Fibroblast of skin of scalp (primary cell): ENCODE measurements at regions not wholly inside any gene's neighbourhood (a gene's known extent, or its start where the extent isn't known, plus 50 kb on each side); places are given as distances from the start of the nearest gene placed in this dataset.
A peak's percentile ranks its signal among the peaks of the same experiment; 100 is the strongest.

Experiments used
- DNase-seq: peaks from one replicate; pipeline ENCODE4 v3.0.0-alpha.2; 2013

DNA sequence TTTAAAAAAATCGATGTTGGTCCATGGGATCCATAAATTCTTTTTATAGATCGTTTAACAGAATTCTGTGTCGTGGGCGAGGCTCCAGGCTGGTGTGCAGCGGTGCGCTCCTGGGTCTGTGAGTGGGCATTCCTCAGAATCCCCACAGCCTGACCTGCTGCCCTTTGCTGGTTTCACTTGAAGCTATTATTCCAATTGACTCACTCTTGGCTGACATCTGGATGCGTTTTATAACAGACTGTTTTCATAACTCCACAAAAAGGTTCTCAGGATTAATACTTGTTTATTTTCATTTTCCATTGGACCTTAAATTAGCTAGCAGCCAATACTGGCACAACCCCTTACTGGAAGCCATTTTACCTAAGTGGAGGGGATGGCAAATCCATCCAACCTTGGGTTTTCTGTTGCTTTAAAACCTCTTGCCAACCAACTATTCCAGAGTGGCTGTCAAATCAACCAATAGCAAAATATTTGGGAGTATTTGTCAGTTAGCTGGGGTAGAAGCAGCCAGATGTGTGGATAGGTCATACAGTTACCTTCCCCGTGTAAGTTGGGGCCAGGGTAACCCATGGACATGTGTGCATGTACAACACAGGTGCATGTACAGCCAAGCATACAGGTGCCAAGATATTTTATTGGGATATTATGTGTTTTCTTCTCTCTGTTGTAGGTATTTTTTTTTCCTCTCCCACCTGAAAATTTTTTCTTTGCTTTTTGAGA, 160.7 kb upstream of the ZNF32 start:
- peak; percentile 91 for DNase-seq

GRCh38 chr10:43808136-43808535, 159.5 kb upstream of the ZNF32 start:
- peak; percentile 44 for DNase-seq

GRCh38 chr10:43806831-43807640, 158.4 kb upstream of the ZNF32 start:
- peak; percentile 62 for DNase-seq

DNA sequence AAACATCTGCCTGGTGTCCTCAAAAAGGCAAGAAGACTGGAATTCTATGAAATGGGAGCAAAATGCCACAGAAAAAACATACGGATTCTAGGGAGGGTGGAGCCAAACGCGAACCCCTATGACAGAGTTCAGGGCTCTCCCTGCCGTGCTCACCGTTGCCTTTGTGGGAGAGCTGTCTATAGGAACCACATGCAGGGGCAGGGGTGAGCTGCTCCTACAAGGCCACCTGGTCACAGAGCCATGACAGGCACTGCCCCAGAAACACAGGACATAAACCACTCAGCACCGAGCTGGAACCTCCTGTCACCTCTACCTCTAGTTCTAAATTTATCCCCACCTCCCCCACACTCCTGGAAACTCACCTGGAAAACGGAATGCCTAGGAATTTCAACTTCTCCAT, 155.1 kb upstream of the ZNF32 start:
- no peak for DNase-seq

DNA sequence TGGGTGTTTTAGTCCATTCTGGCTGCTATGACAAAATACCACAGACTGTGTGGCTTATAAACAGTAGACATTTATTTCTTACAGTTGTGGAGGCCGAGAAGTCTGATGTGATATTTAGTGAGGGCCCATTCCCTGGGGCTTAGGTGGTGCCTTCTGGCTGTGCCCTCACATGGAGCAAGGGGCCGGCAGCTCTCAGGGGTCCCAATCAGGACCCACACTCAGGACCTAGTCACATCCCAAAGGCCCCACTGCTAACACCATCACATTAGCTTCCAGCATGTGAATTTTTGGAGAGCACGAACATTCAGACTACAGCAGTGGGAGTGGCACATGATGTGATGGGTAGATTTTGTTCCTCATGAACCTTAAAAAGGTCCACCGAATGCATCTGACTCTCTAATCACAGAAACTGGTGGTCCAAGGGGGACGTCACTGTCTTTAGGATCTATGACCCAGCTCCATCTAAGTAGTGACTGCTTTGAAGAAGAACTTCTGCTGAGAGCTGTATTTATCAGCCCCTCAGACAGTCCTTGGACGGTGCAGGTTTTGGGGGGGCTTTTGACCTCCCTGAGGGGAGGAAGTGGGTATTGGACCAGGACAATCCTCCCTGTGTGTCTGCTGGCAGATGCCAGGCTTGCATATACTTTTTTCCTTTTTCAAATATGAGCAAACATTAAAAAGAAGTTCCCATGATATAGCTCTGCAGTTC, 154.5 kb upstream of the ZNF32 start:
- no peak for DNase-seq

DNA sequence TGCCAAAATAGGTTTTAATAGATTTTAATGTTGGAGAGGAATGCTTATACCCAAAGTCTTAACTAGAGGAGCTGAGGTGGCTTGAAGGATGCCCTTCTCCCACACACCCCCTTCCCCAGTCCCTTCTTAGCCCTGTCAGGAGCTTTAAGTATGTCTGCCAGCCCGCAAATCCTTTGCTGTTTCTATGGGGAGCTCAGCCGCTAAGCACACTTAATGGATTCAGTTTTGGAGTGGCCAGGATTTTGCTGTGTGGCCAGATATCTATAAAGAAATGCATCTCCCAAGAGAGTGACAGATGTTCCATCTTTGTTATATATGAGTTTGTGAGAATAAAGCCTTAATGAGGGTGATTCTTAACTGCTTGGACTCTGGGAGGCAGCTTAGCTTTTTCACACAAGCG, 152.9 kb upstream of the ZNF32 start:
- no peak for DNase-seq

DNA sequence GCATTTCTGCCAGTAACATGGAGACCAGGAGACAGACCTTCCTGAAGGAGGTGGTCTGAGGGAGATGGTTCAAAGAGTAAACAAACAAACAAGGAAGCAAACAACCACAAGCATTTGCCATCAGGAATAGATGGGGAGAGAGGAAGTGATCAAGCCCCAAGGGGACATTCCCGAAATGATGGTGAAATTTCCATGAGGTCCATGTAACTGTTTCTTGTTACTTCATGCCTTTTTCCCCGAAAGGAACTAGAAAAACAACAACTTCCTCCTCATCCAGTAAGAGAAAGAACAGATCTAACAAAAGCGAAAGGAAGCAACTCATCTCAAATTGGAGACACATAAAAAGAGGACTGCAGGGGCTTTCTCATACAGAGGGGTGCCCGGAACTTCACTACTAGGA, 152.5 kb upstream of the ZNF32 start:
- no peak for DNase-seq

DNA sequence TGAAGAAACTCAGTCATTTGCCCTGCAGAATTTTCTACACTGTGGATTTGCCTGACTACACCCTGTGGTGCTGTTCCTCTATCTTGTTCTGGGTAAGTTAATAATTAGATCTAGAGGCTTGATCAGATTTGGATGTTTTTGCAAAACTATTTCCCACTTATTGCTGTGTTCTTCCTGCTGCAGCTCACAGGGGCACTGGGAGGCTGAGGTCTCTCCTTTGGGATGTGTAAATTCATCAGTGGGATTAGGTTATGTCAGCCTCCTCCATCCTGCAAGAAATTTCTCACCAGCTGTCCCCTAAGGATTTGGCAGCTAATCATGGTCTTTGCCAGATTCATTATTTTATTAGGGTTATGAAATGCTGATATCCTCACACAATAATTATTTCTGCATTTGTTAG, 148.1 kb upstream of the ZNF32 start:
- DNase-seq = no peak

GRCh38 chr10:43795639-43796038, 147.0 kb upstream of the ZNF32 start:
- DNase-seq = no peak

DNA sequence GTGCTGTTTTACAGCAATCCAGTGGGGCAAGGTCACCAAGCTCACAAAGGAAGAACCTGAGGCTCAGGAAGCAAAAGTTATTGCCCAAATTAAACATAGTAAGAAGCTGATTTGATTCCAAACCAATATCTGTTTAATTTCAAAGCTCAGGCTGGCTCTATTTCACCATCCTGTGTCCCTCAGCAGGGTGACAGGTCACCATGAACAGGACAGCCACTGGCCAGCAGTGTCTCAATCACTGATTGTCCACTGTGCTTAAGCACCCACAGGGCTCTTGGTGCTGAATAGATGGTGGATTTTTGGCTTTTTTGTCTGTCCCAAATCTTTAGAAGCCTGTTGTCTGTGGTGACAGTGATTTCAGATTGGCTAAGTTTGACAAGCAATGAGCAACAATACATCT, 146.4 kb upstream of the ZNF32 start:
- DNase-seq = no peak

DNA sequence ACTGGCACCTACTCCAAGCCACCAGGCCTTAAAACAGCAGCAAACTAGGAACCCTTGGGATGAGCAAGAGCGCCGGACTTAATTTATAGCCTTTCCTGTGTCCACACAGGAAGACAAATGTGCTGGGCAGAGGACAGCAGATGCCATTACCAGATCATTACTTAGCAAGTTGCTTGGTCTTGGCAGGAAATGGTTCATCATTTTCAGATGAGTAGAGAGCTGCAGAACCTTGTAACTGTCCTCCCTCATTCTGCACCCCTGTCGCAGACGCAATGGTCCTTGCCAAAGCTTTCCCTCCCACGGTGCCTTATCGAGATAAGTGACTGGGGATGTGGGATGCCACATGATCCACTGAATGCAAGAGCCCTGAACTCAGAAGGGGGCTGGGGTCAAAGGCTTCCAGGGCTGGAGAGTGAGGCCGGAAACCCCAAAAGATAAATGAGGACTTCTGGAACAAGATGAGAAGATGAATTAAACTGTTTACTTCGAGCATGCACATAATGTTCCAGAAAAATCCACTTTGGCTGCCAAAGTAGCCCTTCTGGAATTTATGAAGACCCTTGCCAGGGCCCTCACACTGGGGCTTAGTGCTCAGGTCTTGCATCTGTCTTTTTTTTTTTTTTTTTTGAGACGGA, 145.6 kb upstream of the ZNF32 start:
- DNase-seq = no peak

- DNase-seq = peak; percentile 23
These were observed 145.0 kb upstream of the ZNF32 start for GRCh38 chr10:43793704-43794103.

DNA sequence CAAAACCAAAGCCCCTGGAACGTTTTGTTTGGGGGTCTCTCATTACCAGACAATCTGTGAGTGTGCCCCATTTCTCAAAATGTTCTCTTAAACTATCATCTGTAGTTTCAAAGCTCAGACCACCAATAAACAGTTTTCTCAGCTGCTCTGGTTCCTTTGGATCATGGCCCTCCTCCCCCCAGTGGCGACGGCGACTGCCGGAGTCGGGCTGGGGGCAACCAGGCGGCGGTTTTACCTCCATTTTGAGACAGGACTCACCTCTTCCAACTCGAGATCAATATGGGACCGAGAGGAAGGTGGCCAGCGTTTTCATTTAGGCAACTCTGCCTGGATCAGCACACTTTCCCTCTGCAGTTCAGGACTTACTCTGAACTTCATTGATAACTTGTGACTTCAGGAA, 141.5 kb upstream of the ZNF32 start:
- no peak for DNase-seq

GRCh38 chr10:43785252-43785651, 136.6 kb upstream of the ZNF32 start:
- DNase-seq = peak; percentile 21

- DNase-seq = no peak
These were observed 134.1 kb upstream of the ZNF32 start for GRCh38 chr10:43782814-43783213.

DNA sequence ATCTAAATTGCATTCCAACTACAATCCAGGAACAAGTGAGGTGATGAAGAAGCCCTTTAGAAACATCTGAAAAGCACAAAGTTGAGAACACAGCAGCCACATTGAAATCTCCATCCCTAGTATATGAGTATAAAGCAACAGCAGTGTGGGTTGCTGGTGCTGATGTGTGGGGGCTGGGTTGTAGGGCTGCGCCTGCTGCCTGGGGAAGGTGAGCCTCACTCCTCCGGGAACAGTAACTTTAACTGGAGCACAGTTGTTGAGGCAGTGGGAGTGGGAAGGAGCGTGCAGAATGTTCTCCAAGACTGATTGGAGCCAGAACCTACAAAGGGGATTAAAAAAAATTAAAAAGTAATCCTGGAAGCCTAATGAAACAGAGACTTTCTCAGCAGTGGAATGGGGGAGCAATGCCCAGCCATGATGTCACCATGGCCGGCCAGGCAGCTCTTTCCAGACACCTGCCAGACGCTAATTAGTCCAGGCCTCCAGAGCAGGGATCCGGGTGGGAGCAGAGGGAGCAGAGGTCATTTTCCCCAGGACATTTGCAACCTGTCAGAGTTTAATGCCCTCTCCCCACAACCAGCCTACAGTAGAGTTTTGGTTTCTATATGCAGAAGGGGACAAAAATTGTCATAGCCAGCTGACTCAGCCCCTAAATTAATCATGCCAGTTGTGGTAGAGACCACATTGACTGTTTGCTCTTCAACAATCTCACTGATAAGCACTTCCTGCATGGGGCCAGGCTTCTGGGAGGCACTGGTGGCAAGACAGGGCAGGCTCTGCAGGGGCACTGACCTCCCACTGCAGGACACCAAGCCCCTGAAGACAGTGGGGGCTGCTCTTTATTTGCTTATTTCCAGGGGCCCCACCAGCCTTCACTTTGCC, 133.0 kb upstream of the ZNF32 start:
- no peak for DNase-seq

GRCh38 chr10:43778571-43778970, 129.9 kb upstream of the ZNF32 start:
- DNase-seq = no peak

GRCh38 chr10:43775384-43775783, 126.7 kb upstream of the ZNF32 start:
- no peak for DNase-seq

- DNase-seq = no peak
These were observed 125.6 kb upstream of the ZNF32 start for GRCh38 chr10:43774234-43774769.

- no peak for DNase-seq
These were observed 125.1 kb upstream of the ZNF32 start for GRCh38 chr10:43773736-43774135.

DNA sequence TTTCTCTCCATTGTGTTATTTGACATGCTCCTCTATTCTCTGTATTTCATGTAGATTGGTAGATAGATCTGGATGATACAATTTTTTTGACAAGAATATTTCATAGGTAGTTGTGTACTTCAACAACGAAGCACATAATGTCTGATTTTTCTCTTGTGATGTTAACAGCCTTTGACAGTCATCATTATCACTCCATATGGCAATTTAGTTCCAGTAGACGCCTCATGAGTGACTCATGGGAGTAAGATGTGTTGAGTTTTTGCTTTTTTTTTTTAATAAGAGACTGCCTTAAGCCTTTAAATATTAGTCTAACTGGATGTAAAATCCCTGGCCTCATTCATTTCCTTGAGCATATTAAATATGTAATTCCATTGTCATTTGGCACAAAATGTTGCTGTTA, 123.5 kb upstream of the ZNF32 start:
- peak; percentile 14 for DNase-seq

DNA sequence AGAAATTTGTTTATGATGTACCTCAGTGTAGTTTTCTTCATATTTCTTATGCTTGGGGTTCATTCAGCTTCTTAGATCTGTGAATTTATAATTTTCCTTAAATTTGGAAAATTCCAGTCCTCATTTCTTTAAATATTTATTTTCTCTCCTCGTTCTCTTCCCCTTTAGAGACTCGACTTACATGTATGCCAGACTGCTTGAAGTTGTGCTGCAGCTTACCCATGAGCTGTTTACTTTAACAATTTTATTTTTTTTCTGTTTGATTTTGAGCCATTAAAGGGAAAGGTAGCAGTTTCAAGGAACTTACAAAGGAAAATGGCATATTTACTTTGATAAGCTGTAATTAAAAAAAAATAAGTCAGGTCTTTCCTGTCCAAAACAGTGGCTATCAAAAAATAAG, 123.0 kb upstream of the ZNF32 start:
- DNase-seq = no peak
